ENCODE measurements at regions not wholly inside any gene's neighbourhood (a gene's known extent, or its start where the extent isn't known, plus 50 kb on each side); places are given as distances from the start of the nearest gene placed in this dataset.
"Not testable (repeated sequence)": the region's sequence is repeated elsewhere in the genome, so short reads cannot be mapped to it uniquely, and the experiment has no call there.

DNA sequence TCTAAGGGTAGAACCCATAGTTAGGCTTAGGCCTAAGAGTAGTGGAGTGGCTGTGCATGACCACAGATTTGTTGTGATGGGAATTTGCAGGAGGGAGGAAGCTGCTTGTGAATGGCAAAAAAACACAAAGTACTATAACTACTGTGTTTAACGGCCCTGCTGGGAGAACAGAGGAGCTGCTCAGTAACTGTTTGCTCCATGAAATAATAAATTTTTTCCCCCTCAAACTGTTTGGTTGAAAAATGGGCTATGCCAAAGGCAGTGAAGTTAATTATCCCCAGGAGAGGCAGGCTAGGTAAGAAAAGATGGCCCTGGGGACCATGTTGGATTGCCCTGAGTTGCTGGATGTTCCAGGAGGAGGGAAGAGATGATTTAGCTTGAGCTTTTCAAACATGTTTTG is 216.1 kb upstream of the ADRA1D start:
- DNase-seq = no peak

DNA sequence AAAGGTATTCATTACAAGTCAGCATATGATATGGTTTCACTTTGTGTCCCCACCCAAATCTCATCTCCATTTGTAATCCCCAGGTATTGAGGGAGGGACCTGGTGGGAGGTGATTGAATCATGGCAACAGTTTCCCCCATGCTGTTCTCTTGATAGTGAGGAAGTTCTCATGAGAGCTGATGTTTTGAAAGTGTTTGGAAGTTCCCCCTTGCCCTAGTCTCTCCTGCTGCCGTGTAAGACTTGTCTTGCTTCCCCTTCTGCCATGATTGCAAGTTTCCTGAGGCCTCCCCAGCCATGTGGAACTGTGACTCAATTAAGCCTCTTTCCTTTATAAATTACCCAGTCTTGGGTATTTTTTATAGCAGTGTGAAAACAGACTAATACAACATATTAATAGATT is 213.7 kb upstream of the ADRA1D start:
- not testable (repeated sequence) for DNase-seq

DNA sequence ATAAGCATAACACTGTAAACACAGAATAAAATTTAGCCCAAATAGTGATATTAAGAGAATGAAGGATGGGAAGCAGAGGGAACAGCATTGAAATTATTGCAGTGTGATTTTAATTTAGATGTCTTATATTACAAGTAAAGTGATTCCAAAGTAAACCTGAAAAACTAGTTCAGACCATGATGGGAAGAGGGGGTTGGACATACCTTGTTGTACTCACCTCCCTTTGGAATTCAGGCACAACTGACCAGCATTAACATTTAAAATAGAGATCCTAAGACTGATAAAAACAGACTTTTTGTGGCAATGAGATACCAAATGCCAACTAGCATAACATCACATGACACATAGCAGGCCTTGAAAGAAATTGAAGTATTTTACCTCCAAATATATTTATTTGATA is 210.0 kb upstream of the ADRA1D start:
- DNase-seq = no peak

DNA sequence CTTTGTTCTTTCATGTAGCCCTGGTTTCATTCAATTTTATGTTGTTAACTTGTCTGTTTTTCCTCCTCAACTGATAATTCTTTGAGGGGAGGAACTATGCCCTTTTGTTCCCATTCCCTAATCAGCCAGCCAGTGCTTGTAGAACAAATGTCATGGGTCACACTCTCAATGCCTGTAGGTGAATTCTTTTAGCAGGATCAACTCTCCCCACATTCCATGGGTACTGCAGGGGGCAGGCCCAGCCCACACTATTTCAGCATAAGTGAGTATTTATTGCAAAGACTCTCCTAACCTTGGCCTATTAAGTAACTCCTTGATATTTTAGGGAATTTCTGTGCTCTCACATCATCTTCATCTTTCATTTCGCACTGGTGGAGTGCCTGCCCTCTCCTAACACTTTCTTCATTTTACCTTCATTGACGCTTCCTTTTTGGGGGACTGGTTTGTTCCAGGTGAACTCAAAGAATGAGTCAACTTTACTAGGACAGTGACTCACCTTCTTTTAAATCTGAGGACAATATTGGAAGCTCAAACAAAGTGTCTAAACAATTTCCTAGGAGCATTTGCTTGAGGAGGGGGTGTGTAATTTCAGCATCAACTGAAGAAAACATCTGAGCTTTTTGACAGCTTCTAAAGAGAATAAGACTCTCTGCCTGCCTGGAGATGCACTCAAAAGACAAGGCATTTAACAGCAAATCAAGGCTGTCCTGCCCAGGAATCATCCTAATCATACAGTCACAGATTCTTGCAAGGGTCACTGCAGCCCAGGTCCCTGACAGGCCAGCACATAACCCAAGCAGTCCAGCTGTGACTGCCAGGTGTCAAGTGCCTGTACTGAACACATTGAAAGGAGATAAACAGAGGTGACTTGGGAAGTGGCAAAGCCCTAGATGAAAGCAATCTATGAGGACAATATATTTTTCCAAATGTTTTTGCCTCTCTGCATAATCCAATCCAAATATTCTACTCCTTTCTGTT is 208.8 kb upstream of the ADRA1D start:
- DNase-seq = no peak

DNA sequence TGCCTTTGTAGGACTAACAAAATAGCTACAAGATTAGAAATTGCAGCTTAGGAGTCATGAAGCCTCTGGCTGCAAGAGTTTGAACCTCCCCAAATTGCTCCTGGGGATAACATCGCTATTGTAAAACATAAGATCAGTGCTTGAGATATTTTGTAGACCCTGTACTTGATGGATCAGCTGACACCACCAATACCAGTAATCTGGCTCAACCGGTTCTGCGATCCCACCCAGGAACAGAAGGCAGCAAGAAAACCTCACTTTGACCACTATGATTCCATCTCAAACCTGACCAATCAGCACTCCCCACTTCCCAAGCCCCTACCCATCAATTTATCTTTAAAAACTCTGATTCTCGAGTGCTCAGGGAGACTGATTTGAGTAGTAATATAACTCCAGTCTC is 206.9 kb upstream of the ADRA1D start:
- DNase-seq = no peak

DNA sequence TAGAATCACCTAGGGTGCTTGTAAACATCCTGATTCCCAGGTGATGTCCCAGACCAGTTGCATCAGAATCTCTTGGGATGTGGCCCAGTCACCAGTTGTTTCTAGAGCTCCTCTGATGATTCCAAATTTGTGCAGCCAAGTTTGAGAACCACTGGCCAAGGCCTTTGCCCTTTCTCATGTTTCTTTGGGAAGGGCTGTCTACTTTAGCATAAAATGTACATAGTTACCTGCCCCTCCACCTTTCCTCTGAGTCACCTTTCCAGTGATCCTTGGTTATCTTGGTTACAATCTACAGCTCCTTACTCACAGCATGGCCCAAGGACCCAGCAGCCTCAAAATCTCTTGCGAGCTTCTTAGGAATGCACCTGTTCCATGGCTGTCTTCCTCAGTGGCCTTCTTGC is 206.2 kb upstream of the ADRA1D start:
- DNase-seq = no peak

DNA sequence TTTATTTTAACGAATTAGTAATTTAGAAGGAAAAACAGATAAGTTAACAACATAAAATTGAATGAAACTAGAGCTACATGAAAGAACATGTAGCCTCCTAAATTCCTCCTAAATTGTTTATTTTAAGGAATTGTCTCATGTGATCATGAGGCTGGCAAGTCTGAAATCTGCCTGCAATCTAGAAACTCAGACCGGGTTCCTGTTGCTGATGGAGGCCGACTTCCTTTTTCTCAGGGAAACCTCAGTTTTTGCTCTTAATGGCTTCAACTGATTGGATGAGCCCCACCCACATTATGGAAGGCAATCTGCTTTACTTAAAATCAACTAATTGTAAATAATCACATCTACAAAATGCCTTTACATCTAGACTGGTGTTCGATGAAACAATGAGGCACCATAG is 205.0 kb upstream of the ADRA1D start:
- no peak for DNase-seq

DNA sequence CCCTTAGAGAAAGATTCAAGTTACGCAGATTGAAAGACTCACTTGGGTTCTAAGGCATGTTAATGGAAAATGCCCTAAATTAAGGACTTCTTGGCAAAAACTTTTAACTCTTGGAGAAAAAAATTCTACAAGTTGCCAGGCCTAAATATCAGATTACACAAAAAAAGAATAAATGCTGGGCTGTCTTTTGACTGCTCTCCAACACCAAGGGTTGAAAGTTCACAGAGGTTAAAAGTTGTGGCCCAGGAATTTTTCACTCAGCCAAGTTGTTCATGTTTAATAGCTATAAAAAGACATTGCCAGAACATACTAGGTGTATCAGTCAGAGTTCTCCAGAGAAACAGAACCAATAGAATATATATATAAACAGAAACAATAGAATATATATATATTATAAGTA is 204.3 kb upstream of the ADRA1D start:
- DNase-seq = no peak

DNA sequence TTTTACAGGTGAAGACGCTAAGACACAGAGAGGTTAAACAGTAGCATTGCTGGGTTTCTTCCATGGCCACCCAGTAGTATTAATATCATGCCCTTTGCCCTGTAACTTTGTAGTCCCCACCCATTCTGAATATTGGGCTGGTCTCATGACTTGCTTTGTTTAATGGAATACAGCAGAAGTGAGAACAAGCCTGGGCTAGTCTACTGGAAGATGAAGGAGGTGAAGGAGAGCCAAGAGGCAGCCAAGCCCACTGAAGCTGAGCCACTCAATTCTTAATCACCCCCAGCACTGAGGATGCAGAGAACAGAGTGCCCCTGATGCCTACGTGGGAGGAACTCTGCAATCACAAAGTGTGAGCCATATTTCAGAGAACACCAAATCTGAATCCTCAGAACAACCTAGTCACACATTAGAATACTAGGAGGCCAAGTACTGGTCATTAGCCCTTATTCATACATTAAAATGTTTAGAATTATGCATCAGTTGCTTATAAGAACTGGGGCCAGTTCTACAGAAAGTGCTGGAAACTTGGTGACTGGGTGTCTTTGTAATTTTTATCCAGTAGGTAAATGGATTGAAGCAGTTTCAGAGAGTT is 202.5 kb upstream of the ADRA1D start:
- no peak for DNase-seq

DNA sequence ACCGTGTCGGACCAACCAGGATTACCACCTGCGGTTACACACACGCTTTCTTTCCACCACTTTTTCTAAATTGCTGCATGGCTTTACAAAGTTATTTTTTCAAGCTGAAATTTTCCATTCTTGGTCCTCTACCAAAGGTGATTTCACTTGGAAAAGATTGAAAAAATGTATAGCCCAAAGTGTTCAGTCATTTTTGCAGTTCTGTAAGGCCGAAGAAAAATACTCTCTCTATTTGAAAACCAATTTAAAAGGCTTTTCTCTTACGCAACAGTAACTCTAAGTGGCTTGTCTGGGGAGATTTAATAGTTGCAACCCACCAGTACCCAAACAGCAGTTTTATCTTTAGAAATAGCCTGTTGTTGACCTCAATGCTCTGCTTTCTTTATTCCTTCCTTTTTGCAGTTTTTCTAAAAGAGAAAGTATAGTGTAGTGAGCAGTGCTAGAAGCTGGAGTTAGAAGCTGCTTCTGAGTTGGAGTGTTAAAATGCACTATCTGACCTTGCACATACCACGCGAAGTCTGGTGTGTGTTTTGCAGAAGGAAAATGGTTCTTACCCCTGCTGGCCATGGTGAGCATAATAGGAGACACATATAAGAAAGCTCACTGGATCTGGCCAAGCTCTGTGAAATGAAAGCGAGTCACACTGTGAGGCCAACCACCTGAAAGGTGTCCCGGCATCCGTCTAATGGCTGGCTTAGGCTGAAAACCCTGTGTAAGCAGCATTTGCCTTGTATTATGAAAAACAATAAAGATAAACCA is 201.0 kb upstream of the ADRA1D start:
- no peak for DNase-seq

DNA sequence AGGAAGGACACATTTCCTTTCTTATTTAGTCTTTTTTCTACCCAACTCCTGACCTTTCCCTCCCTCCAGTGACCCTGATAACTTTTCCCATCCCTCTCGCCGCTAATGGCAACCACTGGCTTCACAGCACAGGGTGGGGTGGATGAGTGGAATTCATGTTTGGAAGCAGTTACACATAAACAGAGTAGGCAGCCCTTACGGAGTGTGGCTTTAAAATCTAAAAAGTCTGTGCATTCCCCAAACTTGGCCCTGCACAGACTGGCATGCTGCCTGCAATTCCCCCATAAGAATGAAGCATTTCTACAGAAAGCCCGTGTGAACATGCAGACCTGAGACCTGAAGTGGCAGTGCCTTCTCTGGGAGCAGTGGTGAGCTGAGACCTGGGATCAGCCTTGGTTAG is 196.7 kb upstream of the ADRA1D start:
- DNase-seq = no peak

DNA sequence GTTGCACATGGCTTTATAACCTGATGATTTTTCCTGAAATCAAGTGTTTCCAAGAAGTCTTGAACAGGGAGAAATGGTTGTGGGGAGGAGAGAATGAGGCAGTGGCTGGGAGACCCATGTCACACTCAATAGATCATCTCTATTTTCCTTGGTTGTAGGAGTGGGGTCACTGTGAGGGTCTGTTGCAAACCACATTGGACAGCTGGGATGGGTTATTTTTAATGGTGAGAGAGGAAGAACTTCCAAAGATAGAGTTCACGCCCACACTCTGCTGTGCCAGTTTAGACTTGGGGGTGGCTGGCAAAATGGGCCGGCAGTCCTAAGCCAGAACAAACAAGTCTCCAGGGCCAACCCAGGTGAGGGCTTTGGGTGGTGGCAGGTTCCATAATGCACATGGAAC is 196.2 kb upstream of the ADRA1D start:
- no peak for DNase-seq

DNA sequence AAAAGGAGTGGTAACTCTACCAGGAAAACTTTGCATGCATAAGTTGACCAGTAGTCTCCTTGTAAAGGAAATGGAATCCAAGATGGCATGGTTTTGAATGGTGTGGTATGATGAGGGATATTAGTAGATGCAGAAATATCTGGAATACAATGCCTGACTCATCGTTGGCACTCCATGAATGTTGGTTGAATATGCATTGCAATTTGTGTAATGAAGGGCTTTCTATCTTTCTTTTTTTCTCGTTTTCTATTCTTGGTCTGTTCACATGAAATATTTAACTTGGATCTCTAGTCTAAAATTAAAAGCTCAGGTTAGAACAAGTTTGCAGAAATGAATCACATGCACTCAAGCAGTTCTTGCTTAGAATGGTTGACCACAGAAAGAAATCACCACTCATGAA is 195.3 kb upstream of the ADRA1D start:
- DNase-seq = no peak

DNA sequence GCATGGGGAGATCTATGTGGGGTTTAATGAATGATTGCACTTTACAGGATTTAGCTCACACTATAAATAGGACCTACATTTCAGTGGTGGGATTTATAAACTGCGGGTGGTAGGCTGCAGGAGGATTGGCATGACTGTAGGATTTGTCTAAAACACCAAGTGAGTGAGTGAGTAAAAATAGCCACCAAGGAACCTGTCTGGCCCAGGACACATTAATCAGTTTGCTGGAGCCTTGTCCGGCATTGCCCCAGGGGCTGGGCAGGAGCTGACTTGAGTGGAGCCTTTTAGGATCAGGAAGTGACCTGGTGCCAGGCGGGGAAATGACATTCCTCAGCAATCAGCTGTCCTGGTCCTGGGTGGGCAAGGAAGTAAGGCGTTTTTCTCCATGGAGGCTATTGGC is 193.9 kb upstream of the ADRA1D start:
- no peak for DNase-seq

DNA sequence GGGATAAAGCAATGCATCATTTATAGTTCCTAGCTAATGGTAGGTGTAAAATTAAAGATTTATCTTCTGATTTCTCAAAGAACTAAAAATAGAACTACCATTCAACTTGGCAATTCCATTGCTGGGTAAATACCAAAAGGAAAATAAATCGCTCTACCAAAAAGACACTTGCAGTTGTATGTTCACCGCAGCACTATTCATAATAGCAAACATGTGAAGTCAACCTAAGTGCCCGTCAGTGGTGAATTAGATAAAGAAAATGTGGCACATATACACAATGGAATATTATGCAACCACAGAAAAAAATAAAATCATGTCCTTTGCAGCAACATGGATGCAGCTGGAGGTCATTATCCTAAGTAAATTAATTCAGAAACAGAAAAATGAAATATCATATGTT is 192.8 kb upstream of the ADRA1D start:
- DNase-seq = no peak

DNA sequence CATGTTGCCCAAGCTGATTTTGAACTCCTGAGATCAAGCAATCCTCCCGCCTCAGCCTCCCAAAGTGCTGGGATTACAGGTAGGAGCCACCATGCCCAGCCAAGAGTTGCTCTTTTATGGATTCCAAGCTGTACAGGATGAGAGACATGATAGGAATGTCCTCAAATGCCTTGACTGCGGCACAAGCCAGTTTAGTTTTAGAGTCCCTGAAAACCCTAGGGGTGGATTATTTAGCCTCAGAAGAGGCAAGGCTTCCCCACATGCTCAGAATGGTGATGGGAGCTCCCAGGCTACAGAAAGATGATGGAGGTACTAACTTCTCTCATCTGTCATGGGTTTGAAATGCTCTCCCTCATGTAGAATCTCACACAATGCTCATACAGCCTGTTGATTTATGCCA is 192.1 kb upstream of the ADRA1D start:
- DNase-seq = no peak

DNA sequence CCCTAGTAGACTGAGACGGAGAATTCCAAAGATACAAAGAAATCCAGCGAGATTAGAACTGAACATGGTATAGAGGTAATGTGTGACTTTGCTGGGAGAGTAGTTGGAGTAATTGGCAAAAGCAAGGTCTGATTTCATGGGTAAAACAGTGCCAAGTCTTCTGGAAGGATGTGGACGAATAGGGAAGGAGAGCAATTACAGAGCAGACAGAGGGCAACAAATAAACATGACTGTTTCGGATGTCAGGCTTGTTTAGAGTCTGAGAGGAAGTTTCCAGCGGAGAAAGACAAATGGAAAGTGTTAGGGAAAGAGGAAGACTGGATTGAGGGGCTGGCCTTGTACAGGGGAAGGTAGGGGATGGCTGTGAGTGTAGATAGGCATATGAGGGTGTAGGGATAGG is 190.4 kb upstream of the ADRA1D start:
- no peak for DNase-seq

DNA sequence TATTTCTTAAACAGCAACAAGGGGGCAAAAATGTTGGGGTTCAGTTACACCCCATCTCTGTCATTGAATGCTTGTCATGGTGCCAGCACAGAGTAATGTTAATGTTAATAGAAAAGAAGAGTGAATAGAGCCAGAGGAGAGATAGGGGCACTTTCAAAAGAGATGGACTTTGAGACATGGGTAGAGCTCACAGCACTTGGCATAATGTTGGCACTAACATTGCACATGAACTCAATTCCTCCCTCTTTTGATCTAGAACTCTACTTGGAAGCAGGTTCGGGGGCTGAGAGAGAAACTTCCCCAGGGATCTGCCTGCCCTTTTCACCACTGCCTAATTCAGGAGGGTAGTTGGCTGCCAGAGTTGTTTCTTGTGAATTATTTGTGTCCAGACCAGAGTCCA is 188.0 kb upstream of the ADRA1D start:
- no peak for DNase-seq

DNA sequence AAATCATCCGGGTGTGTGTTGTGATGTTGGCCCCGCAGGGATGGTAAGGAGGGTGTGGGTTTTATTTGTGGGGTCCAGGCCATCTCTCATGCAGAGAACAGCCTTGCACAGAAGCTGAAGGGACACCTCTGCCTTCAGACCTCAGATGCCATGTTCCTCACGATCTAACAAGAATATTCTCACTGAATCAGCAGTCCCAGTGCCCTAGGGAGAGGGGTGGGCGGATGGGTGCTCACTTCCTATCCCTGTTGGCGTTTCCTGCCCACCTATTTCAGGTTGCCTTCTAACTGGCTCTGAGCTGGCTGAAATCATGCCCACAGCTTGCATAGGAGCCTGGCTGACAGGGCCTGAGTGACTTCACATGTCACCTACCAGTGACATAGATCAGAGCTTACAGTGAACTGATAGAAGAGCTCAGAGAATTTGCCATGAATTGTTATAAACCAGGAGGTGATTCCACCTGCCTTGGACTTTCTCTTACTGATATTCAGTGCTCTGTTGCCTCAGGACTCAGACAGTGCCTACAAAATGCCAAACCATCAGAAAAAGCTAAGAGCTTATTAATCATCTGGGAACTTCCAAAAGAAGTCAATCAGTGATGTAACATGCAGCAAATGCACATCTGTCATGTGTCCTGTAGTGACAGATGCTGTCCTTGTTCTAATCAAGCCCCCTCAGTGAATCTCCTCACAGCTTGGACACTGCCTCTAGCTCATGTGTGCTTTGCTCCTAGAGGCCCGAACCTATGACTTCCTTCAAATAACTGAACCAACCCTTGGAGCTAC is 186.8 kb upstream of the ADRA1D start:
- no peak for DNase-seq

DNA sequence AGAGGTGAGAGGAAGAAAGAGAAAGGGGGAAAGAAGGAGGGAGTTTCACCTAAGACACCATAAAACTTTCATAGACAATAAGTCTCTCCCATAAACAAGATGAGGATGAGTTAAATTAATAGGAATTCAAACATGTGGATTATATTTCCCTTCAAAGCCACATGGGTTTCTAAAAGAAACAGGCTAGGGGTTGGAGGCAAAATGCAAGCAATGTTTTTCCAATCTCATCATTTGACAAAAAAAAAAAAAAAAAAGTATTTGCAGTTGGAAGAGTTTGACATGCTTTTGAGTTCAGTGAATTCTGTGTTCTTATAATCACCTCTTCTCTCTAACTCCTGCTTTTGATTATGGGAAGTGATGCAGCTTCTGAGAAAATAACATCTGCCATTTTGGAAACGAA is 186.1 kb upstream of the ADRA1D start:
- no peak for DNase-seq

DNA sequence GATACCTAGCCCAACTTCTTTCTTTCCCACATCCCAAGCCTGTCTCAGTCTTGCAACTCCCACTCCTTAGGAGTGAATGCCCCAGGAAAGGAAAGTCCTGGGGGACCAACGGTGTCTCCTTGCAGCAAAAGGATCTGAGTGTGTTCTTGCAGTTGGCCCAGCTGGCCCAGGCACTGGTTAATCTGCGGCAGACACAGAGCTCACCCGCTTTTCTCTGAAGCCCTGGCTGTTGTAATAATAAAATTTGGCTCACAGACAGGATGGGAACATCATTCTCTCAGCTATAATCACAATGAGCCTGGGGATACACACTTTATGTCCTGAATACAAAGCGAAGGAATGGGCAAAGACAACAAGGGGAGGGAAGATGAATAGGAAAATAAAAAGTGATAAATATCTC is 185.6 kb upstream of the ADRA1D start:
- DNase-seq = no peak

DNA sequence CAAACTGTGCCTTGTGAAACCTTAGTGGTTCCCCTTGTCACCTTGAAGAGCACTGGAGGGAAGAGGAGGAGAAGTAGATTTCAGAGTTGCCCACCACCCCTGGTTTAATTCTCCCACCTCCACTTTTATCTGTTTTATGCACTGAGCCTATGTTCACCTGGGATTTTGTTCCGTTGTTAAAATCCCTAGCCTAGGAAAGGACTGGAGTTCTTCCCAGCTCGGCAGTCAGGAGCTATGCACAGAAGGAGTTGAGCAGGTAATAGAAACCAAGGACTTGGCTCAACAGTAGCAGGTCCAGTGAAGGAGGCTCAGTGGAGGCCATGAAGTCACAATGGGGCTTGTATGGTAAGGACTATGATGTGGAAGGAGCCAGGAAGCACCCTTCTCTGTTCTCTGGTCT is 182.4 kb upstream of the ADRA1D start:
- DNase-seq = no peak

DNA sequence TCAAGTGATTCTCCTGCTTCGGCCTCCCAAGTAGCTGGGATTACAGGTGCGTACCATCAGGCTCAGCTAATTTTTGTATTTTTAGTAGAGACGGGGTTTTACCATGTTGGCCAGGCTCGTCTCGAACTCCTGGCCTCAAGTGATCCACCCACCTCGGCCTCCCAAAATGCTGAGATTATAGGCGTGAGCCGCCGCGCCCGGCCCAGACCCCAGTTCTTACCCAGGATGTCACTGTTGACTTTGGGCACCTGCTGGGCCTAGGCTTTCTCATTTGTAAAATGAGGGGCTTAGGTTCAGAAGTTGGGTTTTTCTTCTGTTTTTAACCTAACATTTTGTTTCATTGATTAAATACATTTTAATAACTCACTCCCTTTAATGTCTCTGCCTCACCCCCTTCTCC is 181.7 kb upstream of the ADRA1D start:
- not testable (repeated sequence) for DNase-seq

All from CD4-positive, alpha-beta T cell treated with Interleukin-6 for 4 hours (primary cell).